Gastrocnemius medialis (tissue), 4 donors: ENCODE measurements at regions not wholly inside any gene's neighbourhood (a gene's known extent, or its start where the extent isn't known, plus 50 kb on each side); places are given as distances from the start of the nearest gene placed in this dataset.

ENCODE experiments used
- ATAC-seq, 2 donors: fragments of 150-250 bp; one replicate each; pipeline ENCODE4 v1.9.1; 2016
- DNase-seq, 2 donors: peaks; one replicate each; pipeline ENCODE4 v3.0.0-alpha.2; 2019
- H3K27ac ChIP-seq, 4 donors: fragments of 200-600 bp; sonication (generic); 1 replicate in 1 of 4; 2 replicates in 3 of 4; pipeline ENCODE4 v1.5.1; 2016 to 2018; ENCODE audit warnings: mild to moderate bottlenecking in 2 of 4, moderate library complexity in 1 of 4
- H3K27me3 ChIP-seq, 3 donors: fragments of 200-600 bp; sonication (generic) in 2 of 3; 1 replicate in 1 of 3; 2 replicates in 2 of 3; pipeline versions ENCODE4 v1.5.1 to v1.6.0; 2016 to 2019; ENCODE audit warnings: mild to moderate bottlenecking in 1 of 3, moderate library complexity in 1 of 3
- H3K36me3 ChIP-seq, 2 donors: fragments of 200-600 bp; sonication (generic) in 1 of 2; one replicate each; pipeline ENCODE4 v1.5.1; 2017 to 2018
- H3K4me1 ChIP-seq, 2 donors: fragments of 200-600 bp; sonication (generic) in 1 of 2; one replicate each; pipeline ENCODE4 v1.5.1; 2016 to 2017; ENCODE audit warnings: mild to moderate bottlenecking in 2 of 2
- H3K4me3 ChIP-seq, 4 donors: fragments of 200-600 bp; sonication (generic) in 3 of 4; 1 replicate in 1 of 4; 2 replicates in 3 of 4; pipeline ENCODE4 v1.5.1; 2016 to 2019; ENCODE audit warnings: mild to moderate bottlenecking in 2 of 4
- H3K9me3 ChIP-seq, 3 donors: fragments of 200-600 bp; sonication (generic) in 2 of 3; 1 replicate in 1 of 3; 2 replicates in 2 of 3; pipeline ENCODE4 v1.5.1; 2016 to 2019
- CTCF ChIP-seq, 5 experiments: fragments of 450-650 bp in 3 of 5; fragments of 200-600 bp in 2 of 5; sonication (generic) in 2 of 5; IDR thresholded peaks in 4 of 5; conservative IDR thresholded peaks in 1 of 5; 1 replicate in 4 of 5; 2 replicates in 1 of 5; pipeline ENCODE4 v1.5.1; 2016 to 2019; ENCODE audit warnings: antibody characterized with exemption in 5 of 5, mild to moderate bottlenecking in 3 of 5, moderate library complexity in 3 of 5
- POLR2A ChIP-seq, 2 donors: fragments of 450-650 bp; IDR thresholded peaks; one replicate each; pipeline ENCODE4 v1.6.1; 2017; ENCODE audit warnings: antibody characterized with exemption in 2 of 2, mild to moderate bottlenecking in 2 of 2, moderate library complexity in 2 of 2
- in situ Hi-C, 4 donors: fragments of 200-750 bp; cut with MboI; loops; one replicate each; pipeline versions ENCODE4 v1.15.0 to v1.8.0; 2017; ENCODE audit warnings: low sequenced_read_pairs in 4 of 4
- intact Hi-C: fragments of 100-400 bp; cut with DNase I; formaldehyde crosslinking; loops from one replicate; pipeline ENCODE4 v1.15.1; 2023; ENCODE audit warnings: low total_unique reads

DNA sequence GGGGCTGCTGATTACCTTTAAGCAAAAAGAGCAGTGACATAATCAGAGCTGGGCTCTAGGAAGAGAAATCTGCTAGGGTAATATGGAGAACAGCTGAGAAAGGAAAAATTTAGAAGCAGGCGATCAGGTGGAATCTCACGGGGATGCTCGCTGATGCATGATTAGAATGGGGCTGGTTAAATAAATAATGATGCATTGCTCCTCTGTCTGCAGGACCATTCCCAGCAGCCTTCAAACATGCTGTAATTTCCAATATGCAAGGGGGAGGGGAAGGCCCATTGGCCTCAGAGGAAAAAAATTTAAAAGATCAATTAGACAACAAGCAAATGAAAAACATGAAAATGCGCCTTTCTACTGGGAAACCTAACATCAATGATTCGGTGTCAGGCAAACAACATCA lies 65.6 kb upstream of the C10orf90 start:
- H3K4me3 ChIP-seq = no peak overlapping the region
- in situ Hi-C loops = no loop called here
- TF ChIP-seq POLR2A (IDR thresholded peaks at IDR 0.05) (no peak), CTCF (IDR thresholded peaks at IDR 0.05 in 4 of 5, conservative IDR thresholded peaks at IDR 0.05 in 1 of 5) (no peak)

GRCh38 chr10:126736727-126737126 lies 66.2 kb upstream of the C10orf90 start:
- intact Hi-C loops (no loop called here), in situ Hi-C loops (no loop called here)
- no peak for ATAC-seq
- Histone ChIP-seq H3K9me3 (no peaks in the 10 kb centered on the region), H3K27me3 (no peaks in the 10 kb centered on the region), H3K4me1 (no peaks in the 10 kb centered on the region), H3K27ac (no peak overlapping the region), H3K36me3 (no peaks in the 10 kb centered on the region), H3K4me3 (no peak overlapping the region)
- TF ChIP-seq POLR2A (IDR thresholded peaks at IDR 0.05) (no peak), CTCF (IDR thresholded peaks at IDR 0.05 in 4 of 5, conservative IDR thresholded peaks at IDR 0.05 in 1 of 5) (no peak)
- no peak for DNase-seq

More for the DNA sequence above, 65.6 kb upstream of the C10orf90 start:
- Histone ChIP-seq H3K27me3 (no peaks in the 10 kb centered on the region), H3K4me1 (no peaks in the 10 kb centered on the region), H3K27ac (no peak overlapping the region), H3K36me3 (no peaks in the 10 kb centered on the region), H3K9me3 (no peaks in the 10 kb centered on the region)
- intact Hi-C loops = no loop called here
- ATAC-seq (no peak), DNase-seq (no peak)

- no peak for DNase-seq
- intact Hi-C loops (no loop called here), in situ Hi-C loops (no loop called here)
- Histone ChIP-seq H3K4me3 (no peak overlapping the region), H3K9me3 (no peaks in the 10 kb centered on the region), H3K27ac (no peak overlapping the region), H3K27me3 (no peaks in the 10 kb centered on the region), H3K4me1 (no peaks in the 10 kb centered on the region), H3K36me3 (no peaks in the 10 kb centered on the region)
- TF ChIP-seq POLR2A (IDR thresholded peaks at IDR 0.05) = no peak
- TF ChIP-seq CTCF (IDR thresholded peaks at IDR 0.05 in 4 of 5, conservative IDR thresholded peaks at IDR 0.05 in 1 of 5) = no peak
- no peak for ATAC-seq
Measured at GRCh38 chr10:126738001-126738400, 67.5 kb upstream of the C10orf90 start.

DNA sequence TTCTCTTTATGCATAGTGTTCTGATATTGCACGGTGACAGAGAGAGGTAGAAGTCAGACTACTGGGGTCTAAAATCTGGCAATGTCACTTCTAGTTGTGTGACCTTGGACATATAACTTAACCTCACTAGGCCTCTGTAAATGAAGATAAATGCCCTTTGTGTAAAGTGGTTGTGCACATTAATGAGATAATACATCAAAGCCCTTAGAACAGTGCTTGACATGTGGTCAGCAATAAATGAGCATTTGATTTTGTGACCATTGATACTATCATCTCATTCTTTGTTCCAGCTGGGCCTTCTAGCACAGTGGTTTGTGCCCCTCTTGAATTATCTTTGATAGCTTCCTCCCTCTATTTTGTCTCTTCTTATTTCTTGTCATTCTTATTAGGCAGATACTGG lies 74.1 kb upstream of the C10orf90 start:
- no peak overlapping the region for H3K27ac ChIP-seq
- no peaks in the 10 kb centered on the region for H3K27me3 ChIP-seq
- intact Hi-C loops = no loop called here
- H3K4me3 ChIP-seq = no peak overlapping the region
- H3K36me3 ChIP-seq = no peaks in the 10 kb centered on the region
- in situ Hi-C loops = no loop called here
- TF ChIP-seq CTCF (IDR thresholded peaks at IDR 0.05 in 4 of 5, conservative IDR thresholded peaks at IDR 0.05 in 1 of 5) (no peak), POLR2A (IDR thresholded peaks at IDR 0.05) (no peak)
- no peaks in the 10 kb centered on the region for H3K9me3 ChIP-seq
- no peaks in the 10 kb centered on the region for H3K4me1 ChIP-seq
- no peak for ATAC-seq
- DNase-seq = no peak

DNA sequence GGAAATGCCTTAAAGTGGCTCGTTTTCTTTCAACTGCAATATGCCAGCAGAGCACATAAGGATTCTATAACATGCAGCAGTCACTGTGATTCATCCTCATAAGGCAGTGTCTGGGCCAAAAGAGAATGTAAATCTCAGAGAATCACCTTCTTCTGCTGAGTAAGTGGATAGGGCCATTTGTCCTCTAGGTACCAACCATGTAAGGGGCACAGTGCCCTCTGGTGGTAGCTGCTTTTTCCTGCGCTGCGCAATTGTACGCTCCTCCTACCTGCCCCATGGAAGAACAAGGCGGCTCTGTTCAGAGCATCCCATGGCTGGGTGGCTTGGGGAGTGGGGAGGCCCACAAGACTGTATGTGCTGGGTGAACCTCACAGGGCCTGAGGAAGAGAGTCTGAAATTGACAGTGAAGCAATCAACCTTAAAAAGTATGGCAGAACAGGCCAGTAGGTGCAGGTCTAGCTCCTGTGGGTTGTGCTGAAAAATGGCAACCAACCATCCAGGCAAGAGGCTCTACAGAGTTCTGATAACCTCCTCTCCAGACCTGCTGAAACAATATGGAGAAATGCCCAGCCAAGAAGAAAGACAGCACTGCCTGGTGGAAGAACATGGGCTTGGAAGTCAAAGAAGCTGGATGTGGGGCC lies 78.6 kb upstream of the C10orf90 start:
- H3K9me3 ChIP-seq = no peaks in the 10 kb centered on the region
- in situ Hi-C loops (no loop called here), intact Hi-C loops (no loop called here)
- H3K27me3 ChIP-seq = no peaks in the 10 kb centered on the region
- H3K4me3 ChIP-seq = no peak overlapping the region
- H3K27ac ChIP-seq = no peak overlapping the region
- no peaks in the 10 kb centered on the region for H3K4me1 ChIP-seq
- peak; percentile 14 to 16 for DNase-seq
- no peak for ATAC-seq
- no peaks in the 10 kb centered on the region for H3K36me3 ChIP-seq
- TF ChIP-seq POLR2A (IDR thresholded peaks at IDR 0.05) (no peak), CTCF (IDR thresholded peaks at IDR 0.05 in 4 of 5, conservative IDR thresholded peaks at IDR 0.05 in 1 of 5) (peak; percentile 10 to 58 (median 43))
